T47D (cell line): ENCODE measurements at regions not wholly inside any gene's neighbourhood (a gene's known extent, or its start where the extent isn't known, plus 50 kb on each side); places are given as distances from the start of the nearest gene placed in this dataset.
A peak's percentile ranks its signal among the peaks of the same experiment; 100 is the strongest.
"Not testable (repeated sequence)": the region's sequence is repeated elsewhere in the genome, so short reads cannot be mapped to it uniquely, and the experiment has no call there.

Source experiments
- DNase-seq, 2 experiments: peaks; one replicate each; pipeline versions ENCODE4 v3.0.0 to v3.0.0-alpha.2; 2011 to 2012; ENCODE audit warnings: low read depth in 1 of 2, low spot score in 1 of 2
- JUND ChIP-seq: IDR thresholded peaks from 2 replicates; pipeline ENCODE4 v1.6.1; 2012; ENCODE audit warnings: low read depth
- in situ Hi-C: cut with HindIII; loops from 2 replicates; pipeline ENCODE4 v1.10.0; 2016; ENCODE audit warnings: low sequenced_read_pairs, low pct_unique_long_range_greater_than_20kb

GRCh38 chr6:165906-166305, 126.4 kb upstream of the DUSP22 start:
- DNase-seq: no peak
- in situ Hi-C loops: no loop called here
- TF ChIP-seq JUND: no peak

GRCh38 chr6:168865-169455, 123.3 kb upstream of the DUSP22 start:
- no peak for TF ChIP-seq JUND
- in situ Hi-C loops: no loop called here
- peak; percentile 36 to 74 for DNase-seq

GRCh38 chr6:174036-174435, 118.3 kb upstream of the DUSP22 start:
- no peak for DNase-seq
- in situ Hi-C loops: no loop called here
- no peak for TF ChIP-seq JUND

- in situ Hi-C loops: no loop called here
- no peak for TF ChIP-seq JUND
- DNase-seq: no peak
Observed at GRCh38 chr6:175680-176079, 116.6 kb upstream of the DUSP22 start.

GRCh38 chr6:176766-177165, 115.5 kb upstream of the DUSP22 start:
- no peak for DNase-seq
- TF ChIP-seq JUND: no peak
- in situ Hi-C loops: no loop called here

GRCh38 chr6:178119-178518, 114.2 kb upstream of the DUSP22 start:
- in situ Hi-C loops: no loop called here
- TF ChIP-seq JUND: no peak
- DNase-seq: no peak

GRCh38 chr6:178929-179328, 113.4 kb upstream of the DUSP22 start:
- DNase-seq, in situ Hi-C loops: not testable (repeated sequence)

- in situ Hi-C loops: no loop called here
- no peak for DNase-seq
- TF ChIP-seq JUND: no peak
Observed at GRCh38 chr6:179340-179950, 112.8 kb upstream of the DUSP22 start.

- DNase-seq, in situ Hi-C loops: not testable (repeated sequence)
Observed at GRCh38 chr6:180091-180694, 112.1 kb upstream of the DUSP22 start.

- no peak for TF ChIP-seq JUND
- in situ Hi-C loops: no loop called here
- DNase-seq: no peak
Observed at GRCh38 chr6:181049-181654, 111.1 kb upstream of the DUSP22 start.

- TF ChIP-seq JUND: no peak
- in situ Hi-C loops: no loop called here
- DNase-seq: no peak
Observed at GRCh38 chr6:183668-184067, 108.6 kb upstream of the DUSP22 start.

- no peak for DNase-seq
- no peak for TF ChIP-seq JUND
- in situ Hi-C loops: no loop called here
Observed at GRCh38 chr6:184161-184700, 108.1 kb upstream of the DUSP22 start.

GRCh38 chr6:186340-186965, 105.8 kb upstream of the DUSP22 start:
- no peak for DNase-seq

More at GRCh38 chr6:186340-186965, 105.8 kb upstream of the DUSP22 start:
- no peak for TF ChIP-seq JUND
- in situ Hi-C loops: no loop called here
